Kidney epithelial cell (primary cell): ENCODE measurements at regions not wholly inside any gene's neighbourhood (a gene's known extent, or its start where the extent isn't known, plus 50 kb on each side); places are given as distances from the start of the nearest gene placed in this dataset.

Experiments used
- DNase-seq: peaks from one replicate; pipeline ENCODE4 v3.0.0-alpha.2; 2010; ENCODE audit warnings: low read depth
- H3K27me3 ChIP-seq: 2 replicates; pipeline ENCODE4 v1.6.0; 2011; ENCODE audit warnings: low read length; ENCODE audit not compliant: control insufficient read depth, insufficient read depth
- H3K36me3 ChIP-seq: 2 replicates; pipeline ENCODE4 v1.5.1; 2011; ENCODE audit warnings: low read length; ENCODE audit not compliant: control insufficient read depth, insufficient read depth
- H3K4me3 ChIP-seq: 2 replicates; pipeline ENCODE4 v1.5.1; 2011; ENCODE audit warnings: low read depth, mild to moderate bottlenecking, control low read depth, low read length
- CTCF ChIP-seq: IDR thresholded peaks from 2 replicates; pipeline ENCODE4 v1.5.1; 2011; ENCODE audit warnings: mild to moderate bottlenecking, moderate library complexity, low read length, control low read depth, inconsistent platforms; ENCODE audit not compliant: insufficient read depth, poor library complexity, severe bottlenecking

- DNase-seq = no peak
- TF ChIP-seq CTCF = no peak
These were observed 114.4 kb upstream of the OSMR start for GRCh38 chr5:38731461-38731860.

GRCh38 chr5:38734353-38734752 is 111.5 kb upstream of the OSMR start:
- Histone ChIP-seq H3K4me3 (no peak overlapping the region), H3K36me3 (no peaks in the 10 kb centered on the region), H3K27me3 (no peaks in the 10 kb centered on the region)
- peak; percentile 24 for TF ChIP-seq CTCF
- no peak for DNase-seq

More at GRCh38 chr5:38731461-38731860, 114.4 kb upstream of the OSMR start:
- H3K36me3 ChIP-seq = no peaks in the 10 kb centered on the region
- no peak overlapping the region for H3K4me3 ChIP-seq
- no peaks in the 10 kb centered on the region for H3K27me3 ChIP-seq

GRCh38 chr5:38736089-38736488 is 109.7 kb upstream of the OSMR start:
- Histone ChIP-seq H3K4me3 (no peak overlapping the region), H3K27me3 (no peaks in the 10 kb centered on the region), H3K36me3 (no peaks in the 10 kb centered on the region)
- no peak for TF ChIP-seq CTCF
- no peak for DNase-seq

GRCh38 chr5:38737976-38738375 is 107.8 kb upstream of the OSMR start:
- Histone ChIP-seq H3K27me3 (no peaks in the 10 kb centered on the region), H3K4me3 (no peak overlapping the region), H3K36me3 (no peaks in the 10 kb centered on the region)
- TF ChIP-seq CTCF = no peak
- no peak for DNase-seq

- H3K4me3 ChIP-seq = no peak overlapping the region
- H3K27me3 ChIP-seq = no peaks in the 10 kb centered on the region
- H3K36me3 ChIP-seq = no peaks in the 10 kb centered on the region
- no peak for TF ChIP-seq CTCF
- DNase-seq = no peak
These were observed 106.7 kb upstream of the OSMR start for GRCh38 chr5:38739011-38739704.

GRCh38 chr5:38739705-38740045 is 106.1 kb upstream of the OSMR start:
- H3K36me3 ChIP-seq = no peaks in the 10 kb centered on the region
- H3K27me3 ChIP-seq = no peaks in the 10 kb centered on the region
- TF ChIP-seq CTCF = no peak
- DNase-seq = no peak
- H3K4me3 ChIP-seq = no peak overlapping the region
